Mesendoderm (in vitro differentiated cells): ENCODE measurements at regions not wholly inside any gene's neighbourhood (a gene's known extent, or its start where the extent isn't known, plus 50 kb on each side); places are given as distances from the start of the nearest gene placed in this dataset.
"Not testable (repeated sequence)": the region's sequence is repeated elsewhere in the genome, so short reads cannot be mapped to it uniquely, and the experiment has no call there.

Experiments used
- DNase-seq: peaks from one replicate; pipeline ENCODE4 v3.0.0; 2013
- H2AK5ac ChIP-seq: 2 replicates; pipeline ENCODE4 v1.6.1; 2013; ENCODE audit warnings: low read length, inconsistent platforms
- H2BK120ac ChIP-seq: 2 replicates; pipeline ENCODE4 v1.6.1; 2013; ENCODE audit warnings: low read depth, mild to moderate bottlenecking, low read length, moderate library complexity, mixed read lengths
- H2BK15ac ChIP-seq: replicated peaks from 2 replicates; pipeline ENCODE4 v1.6.1; 2013; ENCODE audit warnings: low read depth, mild to moderate bottlenecking, moderate library complexity
- H2BK5ac ChIP-seq: 2 replicates; pipeline ENCODE4 v1.6.1; 2013; ENCODE audit warnings: low read length, inconsistent platforms
- H3K18ac ChIP-seq: 2 replicates; pipeline ENCODE4 v1.6.1; 2013; ENCODE audit warnings: mild to moderate bottlenecking, low read length, mixed read lengths
- H3K23ac ChIP-seq: one replicate; pipeline ENCODE4 v1.6.1; 2013; ENCODE audit warnings: low read length
- H3K27ac ChIP-seq: 2 replicates; pipeline ENCODE4 v1.5.1; 2013; ENCODE audit warnings: low read depth, mild to moderate bottlenecking, inconsistent platforms, low read length, moderate library complexity
- H3K27me3 ChIP-seq: 2 replicates; pipeline ENCODE4 v1.6.1; 2013; ENCODE audit warnings: low read length, control low read depth, mild to moderate bottlenecking, inconsistent platforms; ENCODE audit not compliant: insufficient read depth, poor library complexity
- H3K36me3 ChIP-seq: 2 replicates; pipeline ENCODE4 v1.6.1; 2013; ENCODE audit warnings: low read length, inconsistent platforms; ENCODE audit not compliant: control insufficient read depth, insufficient read depth
- H3K4ac ChIP-seq: one replicate; pipeline ENCODE4 v1.6.1; 2013; ENCODE audit warnings: low read depth, mild to moderate bottlenecking, low read length, moderate library complexity
- H3K4me1 ChIP-seq: 2 replicates; pipeline ENCODE4 v1.6.1; 2013; ENCODE audit warnings: low read depth, low read length, inconsistent platforms; ENCODE audit not compliant: control insufficient read depth
- H3K4me2 ChIP-seq: 2 replicates; pipeline ENCODE4 v1.6.1; 2013; ENCODE audit warnings: low read length
- H3K4me3 ChIP-seq: 2 replicates; pipeline ENCODE4 v1.5.1; 2013; ENCODE audit warnings: mild to moderate bottlenecking, low read length
- H3K56ac ChIP-seq: one replicate; pipeline ENCODE4 v1.6.1; 2013; ENCODE audit warnings: low read length
- H3K79me1 ChIP-seq: 2 replicates; pipeline ENCODE4 v1.6.1; 2013; ENCODE audit warnings: low read length, inconsistent platforms
- H3K79me2 ChIP-seq: 2 replicates; pipeline ENCODE4 v1.6.1; 2013; ENCODE audit warnings: mild to moderate bottlenecking, low read length; ENCODE audit not compliant: control insufficient read depth, insufficient read depth
- H3K9ac ChIP-seq: 2 replicates; pipeline ENCODE4 v1.6.1; 2013; ENCODE audit warnings: low read length, inconsistent platforms
- H4K5ac ChIP-seq: one replicate; pipeline ENCODE4 v1.6.1; 2013; ENCODE audit warnings: low read length
- H4K8ac ChIP-seq: one replicate; pipeline ENCODE4 v1.6.1; 2013; ENCODE audit warnings: low read depth, mild to moderate bottlenecking, control low read depth, low read length, moderate library complexity
- WGBS: extraction: QIAGEN DNeasy Blood & Tissue Kit; methylation state at CpG from one replicate; pipeline ENCODE4 v1.1.7; 2013; ENCODE audit warnings: low lambda C conversion rate, missing lambda C conversion rate; ENCODE audit not compliant: insufficient coverage; ENCODE audit errors: extremely low coverage; 5-methylcytosine and 5-hydroxymethylcytosine counted together

DNA sequence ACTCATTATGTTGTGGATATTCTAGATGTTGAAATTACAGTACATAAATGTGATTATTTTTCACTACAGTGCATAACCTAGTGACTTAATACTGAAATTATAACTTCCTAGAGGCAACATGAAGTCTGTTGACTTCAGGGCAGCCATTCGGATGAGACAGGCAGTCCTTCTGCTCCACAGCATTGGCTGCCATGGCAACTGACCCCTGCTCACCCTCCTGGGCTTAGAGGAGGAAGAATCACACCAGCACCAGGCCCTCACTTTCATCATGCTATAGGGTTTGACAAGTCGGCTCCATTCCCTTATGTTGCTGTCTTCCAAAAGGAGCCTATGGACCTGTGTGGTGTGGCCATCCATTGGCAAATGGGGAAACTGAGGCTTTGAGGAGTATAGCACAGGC is 233.5 kb upstream of the TMEM132C start:
- no peak overlapping the region for H4K8ac ChIP-seq
- no peak overlapping the region for H2BK15ac ChIP-seq
- WGBS, result no CpG with 5 or more reads among the region's 2 CpGs
- no peak overlapping the region for H2BK5ac ChIP-seq
- no peak overlapping the region for H2AK5ac ChIP-seq
- no peak overlapping the region for H3K18ac ChIP-seq
- H3K79me1 ChIP-seq, result no peaks in the 10 kb centered on the region
- no peak overlapping the region for H3K56ac ChIP-seq
- no peak overlapping the region for H2BK120ac ChIP-seq
- no peak overlapping the region for H3K23ac ChIP-seq
- DNase-seq, result no peak
- no peaks in the 10 kb centered on the region for H3K36me3 ChIP-seq
- H3K27ac ChIP-seq, result no peak overlapping the region
- no peak overlapping the region for H3K4me2 ChIP-seq
- H3K79me2 ChIP-seq, result no peaks in the 10 kb centered on the region
- no peak overlapping the region for H3K9ac ChIP-seq
- no peaks in the 10 kb centered on the region for H3K4me1 ChIP-seq
- H3K4me3 ChIP-seq, result no peak overlapping the region
- H4K5ac ChIP-seq, result no peak overlapping the region
- H3K4ac ChIP-seq, result no peak overlapping the region
- no peaks in the 10 kb centered on the region for H3K27me3 ChIP-seq

DNA sequence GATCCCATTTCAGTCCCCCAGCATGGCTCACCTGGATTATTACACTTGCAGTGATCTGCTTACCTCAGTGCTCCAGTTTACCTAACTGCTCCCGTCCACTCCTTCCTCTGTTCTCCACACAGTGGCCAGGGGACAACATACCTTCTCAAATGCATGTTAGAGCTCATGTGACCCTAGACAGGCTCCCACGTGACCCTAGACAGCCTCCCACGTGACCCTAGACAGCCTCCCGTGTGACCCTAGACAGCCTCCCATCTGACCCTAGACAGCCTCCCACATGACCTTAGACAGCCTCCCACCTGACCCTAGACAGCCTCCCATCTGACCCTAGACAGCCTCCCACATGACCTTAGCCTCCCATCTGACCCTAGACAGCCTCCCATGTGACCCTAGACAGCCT is 226.0 kb upstream of the TMEM132C start:
- Histone ChIP-seq H3K4me3 (no peak overlapping the region), H3K27ac (no peak overlapping the region), H2AK5ac (no peak overlapping the region), H3K27me3 (no peaks in the 10 kb centered on the region), H3K79me2 (no peaks in the 10 kb centered on the region), H3K79me1 (no peaks in the 10 kb centered on the region), H2BK120ac (no peak overlapping the region), H3K4ac (no peak overlapping the region), H3K4me2 (no peak overlapping the region), H3K18ac (no peak overlapping the region), H3K23ac (no peak overlapping the region), H2BK5ac (no peak overlapping the region), H3K56ac (no peak overlapping the region), H3K4me1 (no peaks in the 10 kb centered on the region), H3K9ac (no peak overlapping the region), H4K5ac (no peak overlapping the region), H4K8ac (no peak overlapping the region), H3K36me3 (no peaks in the 10 kb centered on the region), H2BK15ac (no peak overlapping the region)
- WGBS, result no CpG with 5 or more reads among the region's 4 CpGs
- no peak for DNase-seq

DNA sequence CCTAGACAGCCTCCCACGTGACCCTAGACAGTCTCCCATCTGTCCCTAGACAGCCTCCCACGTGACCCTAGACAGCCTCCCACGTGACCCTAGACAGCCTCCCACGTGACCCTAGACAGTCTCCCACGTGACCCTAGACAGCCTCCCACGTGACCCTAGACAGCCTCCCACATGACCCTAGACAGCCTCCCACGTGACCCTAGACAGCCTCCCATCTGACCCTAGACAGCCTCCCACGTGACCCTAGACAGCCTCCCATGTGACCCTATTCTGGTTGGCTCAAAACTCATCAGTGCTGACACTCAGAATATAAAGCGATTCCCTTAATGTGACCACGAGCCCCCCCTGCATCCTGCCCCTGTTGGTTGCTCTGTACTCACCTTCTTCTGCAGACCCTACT is 224.7 kb upstream of the TMEM132C start:
- WGBS, result no CpG with 5 or more reads among the region's 10 CpGs
- H3K36me3 ChIP-seq, H3K4me3 ChIP-seq, H3K18ac ChIP-seq, H3K4me2 ChIP-seq, H3K79me1 ChIP-seq, H3K23ac ChIP-seq, H3K4ac ChIP-seq, H4K5ac ChIP-seq, H2BK120ac ChIP-seq, H4K8ac ChIP-seq, H2BK5ac ChIP-seq, DNase-seq, H3K79me2 ChIP-seq, H3K27ac ChIP-seq, H3K9ac ChIP-seq, H2AK5ac ChIP-seq, H3K27me3 ChIP-seq, H3K4me1 ChIP-seq, H2BK15ac ChIP-seq, H3K56ac ChIP-seq: not testable (repeated sequence)

DNA sequence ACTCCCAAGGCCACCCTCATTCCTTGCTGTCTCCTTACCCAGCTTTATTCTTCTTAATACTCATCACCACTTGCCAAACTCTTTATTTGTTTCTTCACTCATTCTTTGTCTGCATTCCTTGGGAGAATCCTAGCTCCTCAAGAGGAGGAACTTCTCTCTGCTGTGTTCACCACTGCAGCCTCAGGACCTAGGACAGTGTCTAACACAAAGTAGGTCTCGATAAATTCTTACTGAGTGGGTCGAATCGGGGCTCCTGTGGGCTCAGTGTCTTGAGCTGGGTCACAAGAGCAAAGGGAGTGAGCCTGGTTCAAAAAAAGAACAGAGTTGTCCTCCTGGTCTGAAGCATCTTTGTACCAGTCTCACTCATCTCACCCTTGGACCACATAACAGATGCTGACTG is 224.1 kb upstream of the TMEM132C start:
- Histone ChIP-seq H3K36me3 (no peaks in the 10 kb centered on the region), H3K27ac (no peak overlapping the region), H4K8ac (no peak overlapping the region), H3K4me3 (no peak overlapping the region), H3K18ac (no peak overlapping the region), H2BK120ac (no peak overlapping the region), H3K27me3 (no peaks in the 10 kb centered on the region), H4K5ac (no peak overlapping the region), H2BK15ac (no peak overlapping the region), H3K4me1 (no peaks in the 10 kb centered on the region), H3K4me2 (no peak overlapping the region), H2AK5ac (no peak overlapping the region), H3K79me1 (no peaks in the 10 kb centered on the region), H3K23ac (no peak overlapping the region), H2BK5ac (no peak overlapping the region), H3K56ac (no peak overlapping the region), H3K79me2 (no peaks in the 10 kb centered on the region), H3K4ac (no peak overlapping the region), H3K9ac (no peak overlapping the region)
- WGBS, result no CpG with 5 or more reads among the region's 3 CpGs
- DNase-seq, result no peak

DNA sequence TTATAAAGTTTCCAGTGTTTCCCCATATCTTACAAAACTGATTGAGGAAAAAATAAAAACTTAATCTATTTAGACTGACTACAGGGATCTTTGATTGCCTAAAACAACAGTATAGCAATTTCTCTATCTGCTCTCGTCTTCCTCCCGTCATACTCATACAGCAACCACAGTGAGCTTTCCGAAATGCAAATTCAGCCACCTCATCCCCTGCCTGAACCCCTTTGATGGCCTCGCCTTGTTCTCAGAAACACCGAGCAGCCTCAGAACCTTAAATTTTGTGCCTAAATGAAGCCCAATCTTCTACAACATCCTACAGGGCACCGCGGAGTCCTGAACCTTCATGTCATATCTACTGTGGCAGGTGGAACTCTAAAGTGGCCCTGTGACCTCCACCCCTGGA is 223.7 kb upstream of the TMEM132C start:
- no peak for DNase-seq
- Histone ChIP-seq H2BK120ac (no peak overlapping the region), H3K4me1 (no peaks in the 10 kb centered on the region), H3K27ac (no peak overlapping the region), H4K8ac (no peak overlapping the region), H3K79me2 (no peaks in the 10 kb centered on the region), H3K4ac (no peak overlapping the region), H3K79me1 (no peaks in the 10 kb centered on the region), H3K56ac (no peak overlapping the region), H2AK5ac (no peak overlapping the region), H3K9ac (no peak overlapping the region), H3K4me3 (no peak overlapping the region), H2BK5ac (no peak overlapping the region), H2BK15ac (no peak overlapping the region), H3K23ac (no peak overlapping the region), H4K5ac (no peak overlapping the region), H3K36me3 (no peaks in the 10 kb centered on the region), H3K18ac (no peak overlapping the region), H3K4me2 (no peak overlapping the region), H3K27me3 (no peaks in the 10 kb centered on the region)
- WGBS, result no CpG with 5 or more reads among the region's 7 CpGs

DNA sequence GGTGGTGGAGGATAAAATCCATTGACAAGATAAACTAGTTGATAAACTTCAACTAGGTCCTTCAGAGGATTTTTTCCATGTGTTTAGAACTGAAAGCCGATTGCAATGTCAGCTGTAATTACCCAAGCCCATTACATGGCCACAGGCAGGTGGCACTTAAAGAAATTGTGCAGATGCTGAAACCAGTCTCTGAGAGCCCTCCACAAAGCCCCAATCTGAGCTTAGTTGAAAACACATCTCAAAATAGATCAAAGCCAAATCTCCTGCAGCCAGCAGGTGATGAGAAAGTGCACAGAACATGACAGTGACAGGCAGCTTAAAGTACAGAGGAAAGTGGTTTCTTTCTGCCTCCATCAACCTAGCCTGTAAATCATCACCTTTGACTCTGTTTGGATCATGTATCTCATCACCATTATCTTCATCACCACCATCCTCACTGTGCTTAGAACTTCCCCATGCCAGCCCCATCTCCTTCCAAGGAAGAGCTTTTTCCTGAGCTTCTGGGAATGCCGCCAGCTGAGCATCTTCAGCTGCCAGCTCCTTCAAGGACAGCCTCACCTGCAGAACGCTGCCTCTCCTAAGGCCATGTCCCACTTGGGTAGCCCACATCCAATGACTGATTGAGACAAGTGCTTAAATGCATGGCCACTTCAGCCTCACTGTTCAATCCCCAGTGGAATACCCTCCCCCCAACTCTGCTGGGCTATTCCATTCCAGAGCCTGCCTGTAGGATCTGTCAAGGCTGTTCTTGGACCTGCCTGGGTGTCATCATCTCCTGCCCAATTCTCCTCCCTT is 219.5 kb upstream of the TMEM132C start:
- Histone ChIP-seq H4K5ac (no peak overlapping the region), H3K4me3 (no peak overlapping the region), H3K9ac (no peak overlapping the region), H3K4me2 (no peak overlapping the region), H3K27me3 (no peaks in the 10 kb centered on the region), H3K79me1 (no peaks in the 10 kb centered on the region), H3K79me2 (no peaks in the 10 kb centered on the region), H2BK15ac (no peak overlapping the region), H3K27ac (no peak overlapping the region), H3K4ac (no peak overlapping the region), H4K8ac (no peak overlapping the region), H3K56ac (no peak overlapping the region), H3K36me3 (no peaks in the 10 kb centered on the region), H3K23ac (no peak overlapping the region), H2BK120ac (no peak overlapping the region), H3K4me1 (no peaks in the 10 kb centered on the region), H2BK5ac (no peak overlapping the region), H2AK5ac (no peak overlapping the region), H3K18ac (no peak overlapping the region)
- WGBS, result no CpG with 5 or more reads among the region's 3 CpGs
- DNase-seq, result no peak
